ENCODE measurements at regions not wholly inside any gene's neighbourhood (a gene's known extent, or its start where the extent isn't known, plus 50 kb on each side); places are given as distances from the start of the nearest gene placed in this dataset.
"Not testable (repeated sequence)": the region's sequence is repeated elsewhere in the genome, so short reads cannot be mapped to it uniquely, and the experiment has no call there.

- CTCF ChIA-PET; H3K4me2 ChIP-seq (ENCODE audit: control insufficient read depth, insufficient read depth); H3K27me3 ChIP-seq (replicated peaks in 1 of 2; ENCODE audit: control insufficient read depth in 2 of 2, insufficient read depth in 2 of 2, low read length in 1 of 2); POLR2A ChIA-PET; H3K9ac ChIP-seq (ENCODE audit: control insufficient read depth, insufficient read depth, low read length); H2AFZ ChIP-seq (ENCODE audit: control insufficient read depth, low read depth, low read length); H4K20me1 ChIP-seq (ENCODE audit: control insufficient read depth, insufficient read depth); ATAC-seq; H3K4me3 ChIP-seq; intact Hi-C loops (cut with micrococcal nuclease; ENCODE audit: unreplicated experiment); DNase-seq (ENCODE audit: low read depth, low spot score); RAD21 ChIA-PET (ENCODE audit: unreplicated experiment); H3K9me3 ChIP-seq (replicated peaks; ENCODE audit: control insufficient read depth, insufficient read depth, low read length); BruUV-seq (replicated peaks); FAIRE-seq; H3K27ac ChIP-seq (ENCODE audit: control insufficient read depth, insufficient read depth); H3K36me3 ChIP-seq (ENCODE audit: control insufficient read depth in 2 of 2, insufficient read depth in 2 of 2, low read length in 1 of 2): not testable (repeated sequence)
- peak; percentile 89; the same call in 1 of the 2 replicates for TF ChIP-seq ZBTB33 (IDR thresholded peaks at IDR 0.05)
- H3K79me2 ChIP-seq (ENCODE audit: control insufficient read depth, insufficient read depth, low read length), result peaks cover 30% of the 10 kb centered on the region
- SMC1A ChIA-PET (ENCODE audit: uncharacterized antibody, unreplicated experiment), result interaction anchor here (0.6 to 2.5 kb wide), 3 partner anchors 8 to 145 kb away, joined by 3 to 11 read pairs (median 3); no protein-coding TSS in a partner anchor
- 90% methylated on average over 9 of the region's 9 CpGs for WGBS (ENCODE audit: insufficient coverage, insufficient replicate concordance, low lambda C conversion rate, missing lambda C conversion rate)
- in situ Hi-C loops (cut with MboI), result loop anchor here (25.0 kb wide), 1 partner anchor 1163 kb away; the partner anchor contains the start of gene PRR16
- peaks cover 11% of the 10 kb centered on the region for H3K4me1 ChIP-seq (ENCODE audit: control insufficient read depth, insufficient read depth, low read length)
Observed at GRCh38 chr5:119299242-119299614, 56.6 kb upstream of the TNFAIP8 start.

DNA sequence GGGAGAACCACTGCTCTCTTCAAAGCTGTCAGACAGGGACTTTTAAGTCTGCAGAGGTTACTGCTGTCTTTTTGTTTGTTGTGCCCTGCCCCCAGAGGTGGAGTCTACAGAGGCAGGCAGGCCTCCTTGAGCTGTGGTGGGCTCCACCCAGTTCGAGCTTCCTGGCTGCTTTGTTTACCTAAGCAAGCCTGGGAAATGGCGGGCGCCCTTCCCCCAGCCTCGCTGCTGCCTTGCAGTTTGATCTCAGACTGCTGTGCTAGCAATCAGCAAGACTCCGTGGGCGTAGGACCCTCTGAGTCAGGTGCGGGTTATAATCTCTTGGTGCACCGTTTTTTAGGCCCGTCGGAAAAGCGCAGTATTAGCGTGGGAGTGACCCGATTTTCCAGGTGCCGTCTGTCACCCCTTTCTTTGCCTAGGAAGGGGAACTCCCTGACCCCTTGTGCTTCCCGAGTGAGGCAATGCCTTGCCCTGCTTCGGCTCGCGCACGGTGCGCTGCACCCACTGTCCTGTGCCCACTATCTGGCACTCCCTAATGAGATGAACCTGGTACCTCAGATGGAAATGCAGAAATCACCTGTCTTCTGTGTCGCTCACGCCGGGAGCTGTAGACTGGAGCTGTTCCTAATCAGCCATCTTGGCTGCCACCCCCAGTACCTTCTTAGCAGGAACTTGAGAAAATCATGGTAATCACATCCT, 56.1 kb upstream of the TNFAIP8 start:
- H3K27me3 ChIP-seq (replicated peaks in 1 of 2; ENCODE audit: control insufficient read depth in 2 of 2, insufficient read depth in 2 of 2, low read length in 1 of 2); H3K27ac ChIP-seq (ENCODE audit: control insufficient read depth, insufficient read depth); FAIRE-seq; POLR2A ChIA-PET; H2AFZ ChIP-seq (ENCODE audit: control insufficient read depth, low read depth, low read length); H3K9me3 ChIP-seq (replicated peaks; ENCODE audit: control insufficient read depth, insufficient read depth, low read length); H3K36me3 ChIP-seq (ENCODE audit: control insufficient read depth in 2 of 2, insufficient read depth in 2 of 2, low read length in 1 of 2); BruUV-seq (replicated peaks); intact Hi-C loops (cut with micrococcal nuclease; ENCODE audit: unreplicated experiment); RAD21 ChIA-PET (ENCODE audit: unreplicated experiment); CTCF ChIA-PET; H3K4me3 ChIP-seq; DNase-seq (ENCODE audit: low read depth, low spot score); H3K9ac ChIP-seq (ENCODE audit: control insufficient read depth, insufficient read depth, low read length); ATAC-seq; H4K20me1 ChIP-seq (ENCODE audit: control insufficient read depth, insufficient read depth); H3K4me2 ChIP-seq (ENCODE audit: control insufficient read depth, insufficient read depth): not testable (repeated sequence)
- 95% methylated on average over 23 of the region's 23 CpGs for WGBS (ENCODE audit: insufficient coverage, insufficient replicate concordance, low lambda C conversion rate, missing lambda C conversion rate)
- SMC1A ChIA-PET (ENCODE audit: uncharacterized antibody, unreplicated experiment), result interaction anchor here (1.3 to 2.5 kb wide), 2 partner anchors 9 to 16 kb away, joined by 3 to 11 read pairs; no protein-coding TSS in a partner anchor
- in situ Hi-C loops (cut with MboI), result loop anchor here (25.0 kb wide), 1 partner anchor 1163 kb away; the partner anchor contains the start of gene PRR16
- peaks cover 14% of the 10 kb centered on the region for H3K4me1 ChIP-seq (ENCODE audit: control insufficient read depth, insufficient read depth, low read length)
- peaks cover 36% of the 10 kb centered on the region for H3K79me2 ChIP-seq (ENCODE audit: control insufficient read depth, insufficient read depth, low read length)

Data from GM12878 (cell line).